DND-41 (cell line): ENCODE measurements at regions not wholly inside any gene's neighbourhood (a gene's known extent, or its start where the extent isn't known, plus 50 kb on each side); places are given as distances from the start of the nearest gene placed in this dataset.

Source experiments
- ATAC-seq: fragments of 200-7000 bp; cut with Tn5 transposase; 3 replicates; pipeline ENCODE4 v1.9.1; 2021; ENCODE audit warnings: low read depth; ENCODE audit not compliant: insufficient read depth
- DNase-seq: peaks from one replicate; pipeline ENCODE4 v3.0.0-alpha.2; 2020
- H2AFZ ChIP-seq: 2 replicates; pipeline ENCODE4 v1.6.0; 2012; ENCODE audit warnings: low read depth, low read length
- H3K27ac ChIP-seq: 2 replicates; pipeline ENCODE4 v1.5.1; 2012; ENCODE audit warnings: low read length, inconsistent platforms
- H3K27me3 ChIP-seq: fragments of 200-600 bp; sonication (generic); 2 replicates; pipeline ENCODE4 v1.6.0; 2012; ENCODE audit warnings: low read length, mild to moderate bottlenecking, inconsistent platforms; ENCODE audit not compliant: insufficient read depth, poor library complexity
- H3K36me3 ChIP-seq: 2 replicates; pipeline ENCODE4 v1.5.1; 2012; ENCODE audit warnings: low read length, inconsistent platforms; ENCODE audit not compliant: insufficient read depth
- H3K4me1 ChIP-seq: 2 replicates; pipeline ENCODE4 v1.5.1; 2012; ENCODE audit warnings: mild to moderate bottlenecking, low read length; ENCODE audit not compliant: insufficient read depth
- H3K4me2 ChIP-seq: 2 replicates; pipeline ENCODE4 v1.6.0; 2012; ENCODE audit warnings: mild to moderate bottlenecking, moderate library complexity, low read length, inconsistent platforms; ENCODE audit not compliant: insufficient read depth
- H3K4me3 ChIP-seq, 2 experiments: fragments of 200-600 bp in 1 of 2; shearing (Covaris generic) in 1 of 2; 2 replicates each; pipeline ENCODE4 v1.5.1; 2012 to 2016; ENCODE audit warnings: inconsistent platforms in 2 of 2, low read length in 2 of 2, mild to moderate bottlenecking in 2 of 2, low read depth in 1 of 2, moderate library complexity in 1 of 2
- H3K79me2 ChIP-seq: 2 replicates; pipeline ENCODE4 v1.6.0; 2012; ENCODE audit warnings: low read length, inconsistent platforms; ENCODE audit not compliant: insufficient read depth
- H3K9ac ChIP-seq: 2 replicates; pipeline ENCODE4 v1.6.0; 2012; ENCODE audit warnings: low read depth, mild to moderate bottlenecking, inconsistent platforms, low read length, moderate library complexity
- H3K9me3 ChIP-seq: 2 replicates; pipeline ENCODE4 v1.5.1; 2012; ENCODE audit warnings: low read length, moderate library complexity, mild to moderate bottlenecking, inconsistent platforms; ENCODE audit not compliant: insufficient read depth, severe bottlenecking
- H4K20me1 ChIP-seq: 2 replicates; pipeline ENCODE4 v1.6.0; 2012; ENCODE audit warnings: low read length; ENCODE audit not compliant: insufficient read depth
- CTCF ChIP-seq: IDR thresholded peaks from 2 replicates; pipeline ENCODE4 v1.5.1; 2012; ENCODE audit warnings: borderline replicate concordance, low read length, moderate library complexity, mild to moderate bottlenecking; ENCODE audit not compliant: poor library complexity, severe bottlenecking; ENCODE audit errors: extremely low read depth
- EZH2 ChIP-seq: IDR thresholded peaks from 3 replicates; pipeline ENCODE4 v1.6.1; 2012; ENCODE audit warnings: borderline replicate concordance, low read depth, mild to moderate bottlenecking, moderate library complexity, low read length, inconsistent platforms; ENCODE audit not compliant: severe bottlenecking

GRCh38 chr4:147056940-147057610 is 111.4 kb upstream of the TTC29 start:
- H3K4me1 ChIP-seq: no peaks in the 10 kb centered on the region
- H3K27me3 ChIP-seq: no peaks in the 10 kb centered on the region
- no peak for ATAC-seq
- H2AFZ ChIP-seq: no peak overlapping the region
- no peaks in the 10 kb centered on the region for H4K20me1 ChIP-seq
- no peak overlapping the region for H3K4me2 ChIP-seq
- H3K4me3 ChIP-seq: no peak overlapping the region
- no peak for DNase-seq
- no peak for TF ChIP-seq EZH2
- no peaks in the 10 kb centered on the region for H3K79me2 ChIP-seq
- no peak overlapping the region for H3K9ac ChIP-seq
- no peak overlapping the region for H3K27ac ChIP-seq
- H3K9me3 ChIP-seq: no peaks in the 10 kb centered on the region
- H3K36me3 ChIP-seq: no peaks in the 10 kb centered on the region

GRCh38 chr4:147057611-147058190 is 112.0 kb upstream of the TTC29 start:
- no peaks in the 10 kb centered on the region for H3K36me3 ChIP-seq
- no peaks in the 10 kb centered on the region for H3K79me2 ChIP-seq
- H3K4me3 ChIP-seq: no peak overlapping the region
- no peaks in the 10 kb centered on the region for H3K9me3 ChIP-seq
- no peaks in the 10 kb centered on the region for H3K4me1 ChIP-seq
- H3K27me3 ChIP-seq: no peaks in the 10 kb centered on the region
- DNase-seq (no peak), ATAC-seq (no peak)
- no peak overlapping the region for H3K4me2 ChIP-seq
- H3K27ac ChIP-seq: no peak overlapping the region
- H3K9ac ChIP-seq: no peak overlapping the region
- peak overlapping the region; percentile 31; the same call in 1 of the 2 replicates for H2AFZ ChIP-seq
- H4K20me1 ChIP-seq: no peaks in the 10 kb centered on the region
- no peak for TF ChIP-seq EZH2
- TF ChIP-seq CTCF: no peak

- Histone ChIP-seq H3K9me3 (no peaks in the 10 kb centered on the region), H2AFZ (no peak overlapping the region), H3K27ac (no peak overlapping the region), H3K4me3 (no peak overlapping the region), H3K4me1 (no peaks in the 10 kb centered on the region), H3K27me3 (no peaks in the 10 kb centered on the region), H3K9ac (no peak overlapping the region), H3K36me3 (no peaks in the 10 kb centered on the region), H3K4me2 (no peak overlapping the region), H3K79me2 (no peaks in the 10 kb centered on the region), H4K20me1 (no peaks in the 10 kb centered on the region)
- DNase-seq: no peak
- ATAC-seq: no peak
- TF ChIP-seq EZH2 (no peak), CTCF (no peak)
These were observed 113.5 kb upstream of the TTC29 start for GRCh38 chr4:147059064-147059731.
